Effector memory CD4-positive, alpha-beta T cell (primary cell): ENCODE measurements at regions not wholly inside any gene's neighbourhood (a gene's known extent, or its start where the extent isn't known, plus 50 kb on each side); places are given as distances from the start of the nearest gene placed in this dataset.

Source experiments
- DNase-seq, 3 donors: peaks; one replicate each; pipeline ENCODE4 v3.0.0-alpha.2; 2020
- H3K27ac ChIP-seq: 2 replicates; pipeline ENCODE4 v1.7.0; 2013; ENCODE audit warnings: mild to moderate bottlenecking, low read length, moderate library complexity; ENCODE audit not compliant: insufficient read depth, poor library complexity, severe bottlenecking
- H3K27me3 ChIP-seq: replicated peaks from 2 replicates; pipeline ENCODE4 v1.7.0; 2013; ENCODE audit warnings: mild to moderate bottlenecking, low read length; ENCODE audit not compliant: insufficient read depth, control insufficient read depth, poor library complexity, severe bottlenecking
- H3K36me3 ChIP-seq: 2 replicates; pipeline ENCODE4 v1.7.0; 2013; ENCODE audit warnings: mild to moderate bottlenecking, low read length, moderate library complexity; ENCODE audit not compliant: control insufficient read depth, insufficient read depth
- H3K4me1 ChIP-seq: 2 replicates; pipeline ENCODE4 v1.7.0; 2013; ENCODE audit warnings: low read length, mild to moderate bottlenecking; ENCODE audit not compliant: control insufficient read depth, insufficient read depth, poor library complexity, severe bottlenecking
- H3K4me3 ChIP-seq: 2 replicates; pipeline ENCODE4 v1.7.0; 2013; ENCODE audit warnings: low read length, low read depth, mild to moderate bottlenecking; ENCODE audit not compliant: insufficient read depth, poor library complexity, severe bottlenecking
- H3K9me3 ChIP-seq: 2 replicates; pipeline ENCODE4 v1.7.0; 2013; ENCODE audit warnings: mild to moderate bottlenecking, low read length, moderate library complexity; ENCODE audit not compliant: control insufficient read depth

- Histone ChIP-seq H3K4me3 (no peak overlapping the region), H3K27ac (no peak overlapping the region), H3K36me3 (no peaks in the 10 kb centered on the region), H3K27me3 (no peaks in the 10 kb centered on the region), H3K9me3 (no peaks in the 10 kb centered on the region), H3K4me1 (no peaks in the 10 kb centered on the region)
- no peak for DNase-seq
Observed at GRCh38 chr4:100688368-100688767, 170.5 kb upstream of the EMCN start.

- Histone ChIP-seq H3K4me3 (no peak overlapping the region), H3K4me1 (no peaks in the 10 kb centered on the region), H3K36me3 (no peaks in the 10 kb centered on the region), H3K9me3 (no peaks in the 10 kb centered on the region), H3K27ac (no peak overlapping the region), H3K27me3 (no peaks in the 10 kb centered on the region)
- DNase-seq: no peak
Observed at GRCh38 chr4:100682477-100683218, 164.8 kb upstream of the EMCN start.

- no peak for DNase-seq
- Histone ChIP-seq H3K4me1 (no peaks in the 10 kb centered on the region), H3K4me3 (no peak overlapping the region), H3K9me3 (no peaks in the 10 kb centered on the region), H3K27me3 (no peaks in the 10 kb centered on the region), H3K27ac (no peak overlapping the region), H3K36me3 (no peaks in the 10 kb centered on the region)
Observed at GRCh38 chr4:100681289-100681688, 163.5 kb upstream of the EMCN start.

- no peaks in the 10 kb centered on the region for H3K4me1 ChIP-seq
- H3K36me3 ChIP-seq: no peaks in the 10 kb centered on the region
- no peak overlapping the region for H3K4me3 ChIP-seq
- no peak overlapping the region for H3K27ac ChIP-seq
- DNase-seq: no peak
- H3K9me3 ChIP-seq: no peaks in the 10 kb centered on the region
- H3K27me3 ChIP-seq: no peaks in the 10 kb centered on the region
Observed at GRCh38 chr4:100679926-100680325, 162.1 kb upstream of the EMCN start.

GRCh38 chr4:100674976-100675375, 157.2 kb upstream of the EMCN start:
- Histone ChIP-seq H3K4me3 (no peak overlapping the region), H3K27me3 (no peaks in the 10 kb centered on the region), H3K36me3 (no peaks in the 10 kb centered on the region), H3K9me3 (no peaks in the 10 kb centered on the region), H3K27ac (no peak overlapping the region), H3K4me1 (no peaks in the 10 kb centered on the region)
- no peak for DNase-seq

- no peaks in the 10 kb centered on the region for H3K9me3 ChIP-seq
- no peaks in the 10 kb centered on the region for H3K36me3 ChIP-seq
- peaks cover 4% of the 10 kb centered on the region for H3K27me3 ChIP-seq
- no peaks in the 10 kb centered on the region for H3K4me1 ChIP-seq
- DNase-seq: no peak
- H3K4me3 ChIP-seq: no peak overlapping the region
- H3K27ac ChIP-seq: no peak overlapping the region
Observed at GRCh38 chr4:100657187-100657586, 139.4 kb upstream of the EMCN start.

GRCh38 chr4:100651499-100652175, 133.8 kb upstream of the EMCN start:
- peaks cover 4% of the 10 kb centered on the region for H3K27me3 ChIP-seq
- no peak overlapping the region for H3K27ac ChIP-seq
- no peaks in the 10 kb centered on the region for H3K4me1 ChIP-seq
- DNase-seq: no peak
- H3K4me3 ChIP-seq: no peak overlapping the region
- no peaks in the 10 kb centered on the region for H3K36me3 ChIP-seq
- H3K9me3 ChIP-seq: no peaks in the 10 kb centered on the region

- DNase-seq: no peak
- Histone ChIP-seq H3K27me3 (no peaks in the 10 kb centered on the region), H3K4me1 (no peaks in the 10 kb centered on the region), H3K9me3 (no peaks in the 10 kb centered on the region), H3K4me3 (no peak overlapping the region), H3K27ac (no peak overlapping the region), H3K36me3 (no peaks in the 10 kb centered on the region)
Observed at GRCh38 chr4:100649417-100649816, 131.6 kb upstream of the EMCN start.

GRCh38 chr4:100644150-100644549, 126.3 kb upstream of the EMCN start:
- H3K36me3 ChIP-seq: no peaks in the 10 kb centered on the region
- DNase-seq: no peak
- no peak overlapping the region for H3K27ac ChIP-seq
- no peaks in the 10 kb centered on the region for H3K4me1 ChIP-seq
- H3K9me3 ChIP-seq: no peaks in the 10 kb centered on the region
- H3K4me3 ChIP-seq: no peak overlapping the region
- H3K27me3 ChIP-seq: peaks cover 3% of the 10 kb centered on the region

GRCh38 chr4:100641336-100641735, 123.5 kb upstream of the EMCN start:
- Histone ChIP-seq H3K4me3 (no peak overlapping the region), H3K36me3 (no peaks in the 10 kb centered on the region), H3K4me1 (no peaks in the 10 kb centered on the region), H3K9me3 (no peaks in the 10 kb centered on the region), H3K27me3 (peaks cover 3% of the 10 kb centered on the region), H3K27ac (no peak overlapping the region)
- DNase-seq: no peak
